ENCODE measurements at regions not wholly inside any gene's neighbourhood (a gene's known extent, or its start where the extent isn't known, plus 50 kb on each side); places are given as distances from the start of the nearest gene placed in this dataset.

DNA sequence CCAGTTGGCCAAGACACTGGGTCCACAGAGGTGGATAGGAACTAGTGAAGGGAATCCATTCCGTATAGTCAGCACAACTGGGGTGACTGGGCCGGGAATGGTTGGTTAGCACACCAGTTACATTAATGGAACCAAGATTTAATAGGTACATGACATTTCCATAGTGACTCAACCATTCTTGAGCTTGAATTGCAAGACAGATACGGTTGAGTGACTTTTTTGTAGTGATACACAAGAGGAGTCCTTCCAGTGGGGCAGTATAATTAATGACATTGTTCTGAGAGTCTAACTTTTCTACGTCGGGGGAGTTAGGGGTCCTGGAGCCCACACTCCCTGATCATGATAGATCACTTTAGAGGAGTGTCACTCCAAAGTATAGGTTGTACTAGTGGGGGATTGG lies 211.6 kb upstream of the CXCL13 start:
- TF ChIP-seq, protein P1, sequence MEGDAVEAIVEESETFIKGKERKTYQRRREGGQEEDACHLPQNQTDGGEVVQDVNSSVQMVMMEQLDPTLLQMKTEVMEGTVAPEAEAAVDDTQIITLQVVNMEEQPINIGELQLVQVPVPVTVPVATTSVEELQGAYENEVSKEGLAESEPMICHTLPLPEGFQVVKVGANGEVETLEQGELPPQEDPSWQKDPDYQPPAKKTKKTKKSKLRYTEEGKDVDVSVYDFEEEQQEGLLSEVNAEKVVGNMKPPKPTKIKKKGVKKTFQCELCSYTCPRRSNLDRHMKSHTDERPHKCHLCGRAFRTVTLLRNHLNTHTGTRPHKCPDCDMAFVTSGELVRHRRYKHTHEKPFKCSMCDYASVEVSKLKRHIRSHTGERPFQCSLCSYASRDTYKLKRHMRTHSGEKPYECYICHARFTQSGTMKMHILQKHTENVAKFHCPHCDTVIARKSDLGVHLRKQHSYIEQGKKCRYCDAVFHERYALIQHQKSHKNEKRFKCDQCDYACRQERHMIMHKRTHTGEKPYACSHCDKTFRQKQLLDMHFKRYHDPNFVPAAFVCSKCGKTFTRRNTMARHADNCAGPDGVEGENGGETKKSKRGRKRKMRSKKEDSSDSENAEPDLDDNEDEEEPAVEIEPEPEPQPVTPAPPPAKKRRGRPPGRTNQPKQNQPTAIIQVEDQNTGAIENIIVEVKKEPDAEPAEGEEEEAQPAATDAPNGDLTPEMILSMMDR (IDR thresholded peaks at IDR 0.05) = no peak
- TF ChIP-seq POLR2AphosphoS5 (IDR thresholded peaks at IDR 0.05) = no peak
